ENCODE measurements at regions not wholly inside any gene's neighbourhood (a gene's known extent, or its start where the extent isn't known, plus 50 kb on each side); places are given as distances from the start of the nearest gene placed in this dataset.

DNA sequence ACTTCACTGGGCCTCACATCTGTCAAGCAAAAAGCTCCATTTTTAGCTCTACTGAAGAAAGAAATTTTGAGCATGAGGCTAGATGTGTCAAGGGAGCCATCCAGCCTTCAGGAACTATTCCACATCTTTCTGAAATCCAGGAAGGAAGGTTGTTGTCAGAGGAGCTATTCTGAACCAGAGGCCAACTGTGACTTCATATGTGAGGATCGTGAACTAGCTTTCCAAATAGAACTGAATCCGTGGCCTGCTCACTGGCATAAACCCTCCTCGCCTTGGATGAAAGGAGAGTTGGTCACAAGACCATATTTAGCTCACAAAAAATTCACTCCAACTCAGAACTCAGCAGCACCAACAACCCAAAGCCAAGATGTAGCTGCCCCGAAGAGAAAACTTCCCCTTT, 195.8 kb downstream of the FOXO1 start:
- H3K27ac ChIP-seq = no peak overlapping the region
- intact Hi-C loops (cut with DNase I) = no loop called here
- 71% methylated on average over 4 of the region's 4 CpGs for WGBS

GRCh38 chr13:40471076-40471475, 195.4 kb downstream of the FOXO1 start:
- 86% methylated on average over 5 of the region's 5 CpGs for WGBS
- TF ChIP-seq POLR2A (IDR thresholded peaks at IDR 0.05) (no peak), POLR2AphosphoS5 (IDR thresholded peaks at IDR 0.05) (no peak)
- TF ChIP-seq, protein P1, sequence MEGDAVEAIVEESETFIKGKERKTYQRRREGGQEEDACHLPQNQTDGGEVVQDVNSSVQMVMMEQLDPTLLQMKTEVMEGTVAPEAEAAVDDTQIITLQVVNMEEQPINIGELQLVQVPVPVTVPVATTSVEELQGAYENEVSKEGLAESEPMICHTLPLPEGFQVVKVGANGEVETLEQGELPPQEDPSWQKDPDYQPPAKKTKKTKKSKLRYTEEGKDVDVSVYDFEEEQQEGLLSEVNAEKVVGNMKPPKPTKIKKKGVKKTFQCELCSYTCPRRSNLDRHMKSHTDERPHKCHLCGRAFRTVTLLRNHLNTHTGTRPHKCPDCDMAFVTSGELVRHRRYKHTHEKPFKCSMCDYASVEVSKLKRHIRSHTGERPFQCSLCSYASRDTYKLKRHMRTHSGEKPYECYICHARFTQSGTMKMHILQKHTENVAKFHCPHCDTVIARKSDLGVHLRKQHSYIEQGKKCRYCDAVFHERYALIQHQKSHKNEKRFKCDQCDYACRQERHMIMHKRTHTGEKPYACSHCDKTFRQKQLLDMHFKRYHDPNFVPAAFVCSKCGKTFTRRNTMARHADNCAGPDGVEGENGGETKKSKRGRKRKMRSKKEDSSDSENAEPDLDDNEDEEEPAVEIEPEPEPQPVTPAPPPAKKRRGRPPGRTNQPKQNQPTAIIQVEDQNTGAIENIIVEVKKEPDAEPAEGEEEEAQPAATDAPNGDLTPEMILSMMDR (IDR thresholded peaks at IDR 0.05) = no peak
- no peaks in the 10 kb centered on the region for H3K4me1 ChIP-seq (replicated peaks)
- H3K9me3 ChIP-seq = no peaks in the 10 kb centered on the region
- intact Hi-C loops (cut with DNase I) = no loop called here
- H3K36me3 ChIP-seq = no peaks in the 10 kb centered on the region
- no peak for DNase-seq (ENCODE audit: low spot score)
- H3K27ac ChIP-seq = no peak overlapping the region
- no peaks in the 10 kb centered on the region for H3K27me3 ChIP-seq (replicated peaks; ENCODE audit: insufficient read depth)
- no peak overlapping the region for H3K4me3 ChIP-seq

More for the DNA sequence above, 195.8 kb downstream of the FOXO1 start:
- DNase-seq (ENCODE audit: low spot score) = no peak
- TF ChIP-seq POLR2AphosphoS5 (IDR thresholded peaks at IDR 0.05) (no peak), POLR2A (IDR thresholded peaks at IDR 0.05) (no peak)
- TF ChIP-seq, protein P1 (IDR thresholded peaks at IDR 0.05) = no peak
- H3K4me1 ChIP-seq (replicated peaks) = no peaks in the 10 kb centered on the region
- no peaks in the 10 kb centered on the region for H3K27me3 ChIP-seq (replicated peaks; ENCODE audit: insufficient read depth)
- no peaks in the 10 kb centered on the region for H3K36me3 ChIP-seq
- H3K9me3 ChIP-seq = no peaks in the 10 kb centered on the region
- H3K4me3 ChIP-seq = no peak overlapping the region

DNA sequence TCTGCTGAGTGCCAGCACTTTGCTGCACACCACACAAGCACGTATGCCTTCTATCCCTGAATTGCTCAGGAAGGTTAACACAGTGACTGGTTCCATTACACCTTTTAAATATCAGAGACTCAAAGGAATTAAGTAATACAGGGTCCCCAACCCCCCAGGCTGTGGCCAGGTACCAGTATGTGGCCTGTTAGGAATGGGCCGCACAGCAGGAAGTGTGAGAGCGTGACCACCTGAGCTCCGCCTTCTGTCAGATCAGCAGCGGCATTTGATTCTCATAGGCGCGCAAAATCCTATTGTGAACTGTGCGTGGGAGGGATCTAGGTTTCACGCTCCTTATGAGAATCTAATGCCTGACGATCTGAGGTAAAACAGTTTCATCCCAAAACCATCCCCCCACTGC, 194.5 kb downstream of the FOXO1 start:
- WGBS = 94% methylated on average over 10 of the region's 10 CpGs
- no peaks in the 10 kb centered on the region for H3K36me3 ChIP-seq

GRCh38 chr13:40472427-40473220, 193.8 kb downstream of the FOXO1 start:
- H3K4me1 ChIP-seq (replicated peaks) = peaks cover under 1% of the 10 kb centered on the region
- 85% methylated on average over 8 of the region's 8 CpGs for WGBS
- H3K27me3 ChIP-seq (replicated peaks; ENCODE audit: insufficient read depth) = no peaks in the 10 kb centered on the region
- no peak for DNase-seq (ENCODE audit: low spot score)
- H3K36me3 ChIP-seq = no peaks in the 10 kb centered on the region
- no peaks in the 10 kb centered on the region for H3K9me3 ChIP-seq
- intact Hi-C loops (cut with DNase I) = no loop called here
- H3K4me3 ChIP-seq = no peak overlapping the region
- H3K27ac ChIP-seq = no peak overlapping the region
- TF ChIP-seq, protein P1 (IDR thresholded peaks at IDR 0.05) = no peak
- no peak for TF ChIP-seq POLR2A (IDR thresholded peaks at IDR 0.05)
- TF ChIP-seq POLR2AphosphoS5 (IDR thresholded peaks at IDR 0.05) = no peak

More for the DNA sequence above, 194.5 kb downstream of the FOXO1 start:
- Histone ChIP-seq H3K9me3 (no peaks in the 10 kb centered on the region), H3K4me3 (no peak overlapping the region), H3K27ac (no peak overlapping the region), H3K4me1 (replicated peaks) (no peaks in the 10 kb centered on the region), H3K27me3 (replicated peaks; ENCODE audit: insufficient read depth) (no peaks in the 10 kb centered on the region)
- intact Hi-C loops (cut with DNase I) = no loop called here
- TF ChIP-seq POLR2A (IDR thresholded peaks at IDR 0.05) (no peak), POLR2AphosphoS5 (IDR thresholded peaks at IDR 0.05) (no peak)
- TF ChIP-seq, protein P1 (IDR thresholded peaks at IDR 0.05) = no peak
- no peak for DNase-seq (ENCODE audit: low spot score)

DNA sequence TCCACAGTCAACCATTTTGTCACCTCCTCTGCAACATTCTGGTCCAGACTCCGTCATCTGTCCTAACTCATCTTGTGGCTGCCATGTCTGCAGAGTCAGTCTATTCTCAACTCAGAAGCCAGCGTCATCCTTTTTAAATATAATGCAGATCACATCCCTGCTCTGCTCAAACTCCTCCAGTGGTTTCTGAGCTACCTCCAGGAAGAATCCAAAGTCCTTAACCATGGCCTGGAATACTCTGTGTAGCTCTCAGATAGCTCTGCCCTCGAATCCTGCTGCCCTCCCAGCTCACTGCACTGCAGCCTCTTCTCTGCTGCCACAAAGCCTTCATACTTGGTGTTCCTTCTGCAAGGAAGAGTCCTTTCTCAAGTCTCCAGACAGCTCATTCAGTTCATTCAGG, 190.8 kb downstream of the FOXO1 start:
- Histone ChIP-seq H3K27me3 (replicated peaks; ENCODE audit: insufficient read depth) (no peaks in the 10 kb centered on the region), H3K9me3 (no peaks in the 10 kb centered on the region), H3K4me3 (no peak overlapping the region), H3K27ac (no peak overlapping the region), H3K4me1 (replicated peaks) (peaks cover 7% of the 10 kb centered on the region), H3K36me3 (no peaks in the 10 kb centered on the region)
- DNase-seq (ENCODE audit: low spot score) = no peak
- intact Hi-C loops (cut with DNase I) = no loop called here
- TF ChIP-seq POLR2AphosphoS5 (IDR thresholded peaks at IDR 0.05) (no peak), POLR2A (IDR thresholded peaks at IDR 0.05) (no peak)
- TF ChIP-seq, protein P1 (IDR thresholded peaks at IDR 0.05) = no peak
- 95% methylated on average over 3 of the region's 3 CpGs for WGBS
